ENCODE measurements at regions not wholly inside any gene's neighbourhood (a gene's known extent, or its start where the extent isn't known, plus 50 kb on each side); places are given as distances from the start of the nearest gene placed in this dataset.
"Not testable (repeated sequence)": the region's sequence is repeated elsewhere in the genome, so short reads cannot be mapped to it uniquely, and the experiment has no call there.

- no peak for DNase-seq
Measured at GRCh38 chr7:17020250-17020649, 138.5 kb upstream of the AGR3 start.

GRCh38 chr7:17021205-17021604 lies 139.4 kb upstream of the AGR3 start:
- DNase-seq: no peak

GRCh38 chr7:17022920-17023319 lies 141.1 kb upstream of the AGR3 start:
- peak; percentile 82 for DNase-seq

GRCh38 chr7:17026269-17026668 lies 144.5 kb upstream of the AGR3 start:
- DNase-seq: no peak

- DNase-seq: no peak
Measured at GRCh38 chr7:17027143-17027788, 145.5 kb upstream of the AGR3 start.

- no peak for DNase-seq
Measured at GRCh38 chr7:17027789-17028152, 146.0 kb upstream of the AGR3 start.

- DNase-seq: peak; percentile 64
Measured at GRCh38 chr7:17029150-17029549, 147.4 kb upstream of the AGR3 start.

GRCh38 chr7:17030559-17030958 lies 148.8 kb upstream of the AGR3 start:
- peak; percentile 22 for DNase-seq

GRCh38 chr7:17031906-17032551 lies 150.2 kb upstream of the AGR3 start:
- peak; percentile 60 for DNase-seq

GRCh38 chr7:17033245-17033644 lies 151.5 kb upstream of the AGR3 start:
- DNase-seq: no peak

GRCh38 chr7:17036584-17036983 lies 154.8 kb upstream of the AGR3 start:
- DNase-seq: no peak

- no peak for DNase-seq
Measured at GRCh38 chr7:17037356-17037755, 155.6 kb upstream of the AGR3 start.

- DNase-seq: no peak
Measured at GRCh38 chr7:17038160-17038782, 156.5 kb upstream of the AGR3 start.

- no peak for DNase-seq
Measured at GRCh38 chr7:17038783-17039170, 157.0 kb upstream of the AGR3 start.

GRCh38 chr7:17039372-17039771 lies 157.6 kb upstream of the AGR3 start:
- no peak for DNase-seq

GRCh38 chr7:17040716-17041115 lies 158.9 kb upstream of the AGR3 start:
- DNase-seq: no peak

GRCh38 chr7:17041324-17041723 lies 159.5 kb upstream of the AGR3 start:
- DNase-seq: peak; percentile 56

- DNase-seq: no peak
Measured at GRCh38 chr7:17042211-17042610, 160.4 kb upstream of the AGR3 start.

- peak; percentile 40 for DNase-seq
Measured at GRCh38 chr7:17043012-17043877, 161.5 kb upstream of the AGR3 start.

GRCh38 chr7:17044396-17044795 lies 162.6 kb upstream of the AGR3 start:
- DNase-seq: no peak

- DNase-seq: no peak
Measured at GRCh38 chr7:17044861-17045260, 163.1 kb upstream of the AGR3 start.

GRCh38 chr7:17046259-17046658 lies 164.5 kb upstream of the AGR3 start:
- no peak for DNase-seq

GRCh38 chr7:17046666-17047065 lies 164.9 kb upstream of the AGR3 start:
- DNase-seq: no peak

- DNase-seq: not testable (repeated sequence)
Measured at GRCh38 chr7:17053164-17053563, 171.4 kb upstream of the AGR3 start.

Data from activated CD4-positive, alpha-beta T cell treated with anti-CD3 and anti-CD28 coated beads, Interleukin-10, Interleukin-2, amounts not matched to agents 100 ng/mL and 50 ng/mL, durations not matched to agents 16 hours and 8 hours (primary cell).